ENCODE measurements at regions not wholly inside any gene's neighbourhood (a gene's known extent, or its start where the extent isn't known, plus 50 kb on each side); places are given as distances from the start of the nearest gene placed in this dataset.
"Not testable (repeated sequence)": the region's sequence is repeated elsewhere in the genome, so short reads cannot be mapped to it uniquely, and the experiment has no call there.

DNA sequence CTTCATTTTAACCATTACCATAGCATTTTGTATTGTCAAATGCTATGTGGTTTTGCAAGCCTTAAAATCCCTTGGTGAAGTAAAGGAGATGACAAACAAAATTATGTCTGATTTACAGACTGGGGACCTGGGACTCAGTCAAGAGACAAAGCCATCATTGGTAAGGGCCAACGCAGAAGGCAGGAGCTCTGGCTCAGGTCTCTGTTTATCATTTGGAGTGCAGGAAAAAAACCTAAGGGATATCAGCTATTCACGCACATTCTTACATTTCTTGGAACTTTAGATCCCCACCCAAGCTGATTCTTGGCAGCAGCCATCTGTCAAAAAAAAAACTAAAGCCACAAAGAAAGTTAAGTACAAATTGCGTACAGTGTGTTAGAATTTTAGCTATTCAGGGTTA lies 731.9 kb downstream of the STPG2 start:
- no peak overlapping the region for H3K4me3 ChIP-seq
- no peaks in the 10 kb centered on the region for H3K4me1 ChIP-seq
- no peak for ATAC-seq
- H3K9me3 ChIP-seq: peaks cover 0 to 12% (median 0%) of the 10 kb centered on the region in 12 donors
- intact Hi-C loops (cut with DNase I): no loop called here
- H3K36me3 ChIP-seq: no peaks in the 10 kb centered on the region
- 61 to 71% (median 65%) methylated on average over 3 of the region's 3 CpGs for WGBS, 4 donors
- TF ChIP-seq, protein P1, sequence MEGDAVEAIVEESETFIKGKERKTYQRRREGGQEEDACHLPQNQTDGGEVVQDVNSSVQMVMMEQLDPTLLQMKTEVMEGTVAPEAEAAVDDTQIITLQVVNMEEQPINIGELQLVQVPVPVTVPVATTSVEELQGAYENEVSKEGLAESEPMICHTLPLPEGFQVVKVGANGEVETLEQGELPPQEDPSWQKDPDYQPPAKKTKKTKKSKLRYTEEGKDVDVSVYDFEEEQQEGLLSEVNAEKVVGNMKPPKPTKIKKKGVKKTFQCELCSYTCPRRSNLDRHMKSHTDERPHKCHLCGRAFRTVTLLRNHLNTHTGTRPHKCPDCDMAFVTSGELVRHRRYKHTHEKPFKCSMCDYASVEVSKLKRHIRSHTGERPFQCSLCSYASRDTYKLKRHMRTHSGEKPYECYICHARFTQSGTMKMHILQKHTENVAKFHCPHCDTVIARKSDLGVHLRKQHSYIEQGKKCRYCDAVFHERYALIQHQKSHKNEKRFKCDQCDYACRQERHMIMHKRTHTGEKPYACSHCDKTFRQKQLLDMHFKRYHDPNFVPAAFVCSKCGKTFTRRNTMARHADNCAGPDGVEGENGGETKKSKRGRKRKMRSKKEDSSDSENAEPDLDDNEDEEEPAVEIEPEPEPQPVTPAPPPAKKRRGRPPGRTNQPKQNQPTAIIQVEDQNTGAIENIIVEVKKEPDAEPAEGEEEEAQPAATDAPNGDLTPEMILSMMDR (IDR thresholded peaks at IDR 0.05): no peak
- TF ChIP-seq POLR2A (IDR thresholded peaks at IDR 0.05): no peak
- H3K27me3 ChIP-seq: no peaks in the 10 kb centered on the region
- no peak for DNase-seq
- H3K27ac ChIP-seq: no peak overlapping the region

DNA sequence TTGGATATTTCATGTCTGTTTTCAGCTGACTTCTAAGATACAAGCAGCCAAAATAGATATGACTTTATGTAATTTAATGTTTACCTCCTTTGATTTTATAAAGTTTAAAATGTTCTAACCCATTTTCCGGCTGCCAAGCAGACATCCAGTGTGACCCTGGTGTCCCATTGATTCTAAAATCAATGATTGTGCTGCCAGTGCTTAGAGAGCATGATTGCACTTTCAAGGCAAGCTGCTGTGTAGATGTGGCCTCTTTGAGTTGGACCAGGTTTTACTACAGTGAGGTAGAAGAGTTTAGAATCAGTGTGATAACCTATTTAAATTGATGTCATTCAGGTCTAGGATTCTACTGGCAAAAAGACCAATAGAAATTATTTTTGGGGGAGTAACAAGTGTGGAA lies 730.9 kb downstream of the STPG2 start:
- Histone ChIP-seq H3K27me3 (no peaks in the 10 kb centered on the region), H3K4me3 (no peak overlapping the region), H3K27ac (no peak overlapping the region), H3K9me3 (peaks cover 0 to 12% (median 0%) of the 10 kb centered on the region in 12 donors), H3K4me1 (no peaks in the 10 kb centered on the region), H3K36me3 (no peaks in the 10 kb centered on the region)
- DNase-seq (no peak), ATAC-seq (no peak)
- 67 to 77% (median 69%) methylated on average over 1 of the region's 1 CpG for WGBS, 4 donors
- intact Hi-C loops (cut with DNase I): no loop called here
- TF ChIP-seq, protein P1 (IDR thresholded peaks at IDR 0.05): no peak
- no peak for TF ChIP-seq POLR2A (IDR thresholded peaks at IDR 0.05)

DNA sequence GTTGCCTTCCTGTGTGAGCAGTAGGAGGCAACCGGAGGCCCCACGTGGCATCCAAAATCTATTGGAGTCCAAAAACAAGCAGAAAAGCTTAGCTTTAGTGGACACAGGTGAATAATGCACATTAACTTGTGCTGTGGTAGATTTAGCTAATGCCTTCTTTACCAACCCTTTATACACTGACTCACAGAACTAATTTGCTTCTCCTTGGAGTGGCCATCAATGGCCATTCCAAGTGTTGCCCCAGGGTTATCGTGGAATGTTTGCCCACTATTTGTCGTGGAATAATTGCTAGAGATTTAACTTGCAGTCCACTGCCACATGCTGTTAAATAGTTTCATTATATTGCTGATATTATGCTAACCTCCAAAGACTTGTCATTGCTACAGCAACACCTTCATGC lies 729.1 kb downstream of the STPG2 start:
- 79 to 91% (median 84%) methylated on average over 4 of the region's 4 CpGs for WGBS, 4 donors
- Histone ChIP-seq H3K27me3 (no peaks in the 10 kb centered on the region), H3K36me3 (no peaks in the 10 kb centered on the region), H3K27ac (no peak overlapping the region), H3K4me3 (no peak overlapping the region), H3K9me3 (peaks cover 0 to 26% (median 8%) of the 10 kb centered on the region in 12 donors), H3K4me1 (no peaks in the 10 kb centered on the region)
- TF ChIP-seq POLR2A (IDR thresholded peaks at IDR 0.05): no peak
- TF ChIP-seq, protein P1 (IDR thresholded peaks at IDR 0.05): no peak
- ATAC-seq: no peak
- DNase-seq: no peak
- intact Hi-C loops (cut with DNase I): no loop called here

DNA sequence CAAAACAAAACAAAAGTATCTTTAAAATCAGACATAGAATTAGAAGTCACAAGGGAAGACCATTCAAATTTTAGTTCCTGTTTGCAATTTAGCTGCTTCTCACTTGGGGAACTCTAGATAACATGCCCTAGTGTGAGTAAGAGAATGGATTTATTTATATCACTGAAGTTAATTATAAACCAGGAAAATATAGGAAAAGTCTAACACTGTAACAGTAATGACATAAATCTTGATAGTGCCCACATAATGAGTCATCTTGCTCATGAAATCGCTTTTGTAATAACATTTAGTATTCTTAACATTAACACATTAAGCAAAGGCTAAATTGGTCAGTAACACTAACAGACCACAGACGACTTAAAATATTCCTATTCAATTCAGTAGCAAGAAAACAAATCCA lies 710.7 kb downstream of the STPG2 start:
- no peak overlapping the region for H3K27ac ChIP-seq
- H3K27me3 ChIP-seq: no peaks in the 10 kb centered on the region
- H3K4me3 ChIP-seq: no peak overlapping the region
- no peaks in the 10 kb centered on the region for H3K36me3 ChIP-seq
- intact Hi-C loops (cut with DNase I): no loop called here
- DNase-seq (no peak), ATAC-seq (no peak)
- peaks cover 0 to 31% (median 0%) of the 10 kb centered on the region in 12 donors for H3K9me3 ChIP-seq
- H3K4me1 ChIP-seq: no peaks in the 10 kb centered on the region
- TF ChIP-seq, protein P1 (IDR thresholded peaks at IDR 0.05): no peak
- TF ChIP-seq POLR2A (IDR thresholded peaks at IDR 0.05): no peak
- WGBS, 4 donors: 71 to 79% (median 74%) methylated on average over 2 of the region's 2 CpGs

DNA sequence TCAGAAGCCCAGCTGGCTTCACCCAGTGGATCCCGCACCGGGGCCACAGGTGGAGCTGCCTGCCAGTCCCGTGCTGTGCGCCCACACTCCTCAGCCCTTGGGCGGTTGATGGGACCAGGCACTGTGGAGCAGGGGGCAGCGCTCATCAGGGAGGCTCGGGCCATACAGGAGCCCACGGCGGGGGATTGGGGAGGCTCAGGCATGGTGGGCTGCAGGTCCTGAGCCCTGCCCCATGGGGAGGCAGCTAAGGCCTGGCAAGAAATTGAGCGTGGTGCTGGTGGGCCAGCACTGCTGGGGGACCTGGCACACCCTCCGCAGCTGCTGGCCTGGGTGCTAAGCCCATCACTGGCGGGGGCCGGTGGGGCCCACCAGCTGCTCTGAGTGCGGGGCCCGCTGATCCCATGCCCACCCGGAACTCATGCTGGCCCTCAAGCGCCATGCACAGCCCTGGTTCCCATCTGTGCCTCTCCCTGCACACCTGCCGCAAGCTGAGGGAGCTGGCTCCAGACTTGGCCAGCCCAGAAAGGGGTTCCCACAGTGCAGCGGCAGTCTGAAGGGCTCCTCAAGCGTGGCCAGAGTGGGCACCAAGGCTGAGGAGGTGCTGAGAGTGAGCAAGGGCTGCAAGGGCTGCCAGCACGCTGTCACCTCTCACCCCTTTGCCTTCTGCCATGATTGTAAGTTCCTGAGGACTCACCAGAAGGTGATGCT lies 705.1 kb downstream of the STPG2 start:
- 82 to 91% (median 89%) methylated on average over 11 to 21 of the region's 21 CpGs for WGBS, 4 donors
- DNase-seq: peak in 1 of 5 donors; percentile 40
- H3K27ac ChIP-seq; H3K4me3 ChIP-seq; ATAC-seq; intact Hi-C loops (cut with DNase I); H3K4me1 ChIP-seq; H3K27me3 ChIP-seq; H3K36me3 ChIP-seq: not testable (repeated sequence)
- H3K9me3 ChIP-seq: peaks cover 0 to 32% (median 0%) of the 10 kb centered on the region in 12 donors
